ENCODE measurements at regions not wholly inside any gene's neighbourhood (a gene's known extent, or its start where the extent isn't known, plus 50 kb on each side); places are given as distances from the start of the nearest gene placed in this dataset.

GRCh38 chr19:30778061-30778460 is 405.9 kb downstream of the ZNF536 start:
- no peak for DNase-seq

- no peak for DNase-seq
Observed at GRCh38 chr19:30775956-30776355, 403.8 kb downstream of the ZNF536 start.

- DNase-seq: no peak
Observed at GRCh38 chr19:30774252-30774766, 402.1 kb downstream of the ZNF536 start.

- DNase-seq: no peak
Observed at GRCh38 chr19:30762651-30763050, 390.5 kb downstream of the ZNF536 start.

- no peak for DNase-seq
Observed at GRCh38 chr19:30760014-30760413, 387.8 kb downstream of the ZNF536 start.

- no peak for DNase-seq
Observed at GRCh38 chr19:30757837-30758617, 385.8 kb downstream of the ZNF536 start.

- no peak for DNase-seq
Observed at GRCh38 chr19:30757104-30757836, 385.1 kb downstream of the ZNF536 start.

- DNase-seq: no peak
Observed at GRCh38 chr19:30755581-30755980, 383.4 kb downstream of the ZNF536 start.

- no peak for DNase-seq
Observed at GRCh38 chr19:30754162-30754561, 382.0 kb downstream of the ZNF536 start.

GRCh38 chr19:30752876-30753275 is 380.7 kb downstream of the ZNF536 start:
- DNase-seq: no peak

GRCh38 chr19:30752201-30752600 is 380.0 kb downstream of the ZNF536 start:
- no peak for DNase-seq

GRCh38 chr19:30745476-30745985 is 373.3 kb downstream of the ZNF536 start:
- DNase-seq: no peak

GRCh38 chr19:30744741-30745475 is 372.7 kb downstream of the ZNF536 start:
- no peak for DNase-seq

- no peak for DNase-seq
Observed at GRCh38 chr19:30743702-30744101, 371.5 kb downstream of the ZNF536 start.

GRCh38 chr19:30743011-30743410 is 370.8 kb downstream of the ZNF536 start:
- DNase-seq: no peak

GRCh38 chr19:30742406-30742938 is 370.3 kb downstream of the ZNF536 start:
- no peak for DNase-seq

- DNase-seq: no peak
Observed at GRCh38 chr19:30741566-30741965, 369.4 kb downstream of the ZNF536 start.

GRCh38 chr19:30739394-30739793 is 367.2 kb downstream of the ZNF536 start:
- no peak for DNase-seq

GRCh38 chr19:30738047-30738446 is 365.9 kb downstream of the ZNF536 start:
- DNase-seq: no peak

- DNase-seq: no peak
Observed at GRCh38 chr19:30734669-30735068, 362.5 kb downstream of the ZNF536 start.

GRCh38 chr19:30733826-30734550 is 361.8 kb downstream of the ZNF536 start:
- DNase-seq: no peak

GRCh38 chr19:30731591-30731990 is 359.4 kb downstream of the ZNF536 start:
- no peak for DNase-seq
